ENCODE measurements at regions not wholly inside any gene's neighbourhood (a gene's known extent, or its start where the extent isn't known, plus 50 kb on each side); places are given as distances from the start of the nearest gene placed in this dataset.

GRCh38 chr13:84237143-84237542 is 354.9 kb upstream of the SLITRK1 start:
- POLR2A ChIA-PET: no interaction called here
- DNase-seq (ENCODE audit: low read depth, low spot score): no peak
- Histone ChIP-seq H3K9me3 (ENCODE audit: control insufficient read depth, insufficient read depth, low read length) (no peaks in the 10 kb centered on the region), H3K27me3 (ENCODE audit: control insufficient read depth, insufficient read depth, low read length) (no peaks in the 10 kb centered on the region), H3K4me3 (ENCODE audit: low read depth, low read length) (no peak overlapping the region), H3K27ac (ENCODE audit: low read depth, low read length) (no peak overlapping the region)
- TF ChIP-seq CTCF (IDR thresholded peaks at IDR 0.05; ENCODE audit: low read depth, low read length): no peak
- CTCF ChIA-PET: no interaction called here

GRCh38 chr13:84234416-84234815 is 352.1 kb upstream of the SLITRK1 start:
- Histone ChIP-seq H3K4me3 (ENCODE audit: low read depth, low read length) (no peak overlapping the region), H3K27me3 (ENCODE audit: control insufficient read depth, insufficient read depth, low read length) (no peaks in the 10 kb centered on the region), H3K9me3 (ENCODE audit: control insufficient read depth, insufficient read depth, low read length) (no peaks in the 10 kb centered on the region), H3K27ac (ENCODE audit: low read depth, low read length) (no peak overlapping the region)
- ChIA-PET CTCF (interaction anchor here (0.7 kb wide), 1 partner anchor 185 kb away, joined by 3 read pairs; no protein-coding TSS in a partner anchor), POLR2A (no interaction called here)
- DNase-seq (ENCODE audit: low read depth, low spot score): no peak
- TF ChIP-seq CTCF (IDR thresholded peaks at IDR 0.05; ENCODE audit: low read depth, low read length): no peak

GRCh38 chr13:84230568-84230967 is 348.3 kb upstream of the SLITRK1 start:
- CTCF ChIA-PET: no interaction called here
- Histone ChIP-seq H3K9me3 (ENCODE audit: control insufficient read depth, insufficient read depth, low read length) (no peaks in the 10 kb centered on the region), H3K4me3 (ENCODE audit: low read depth, low read length) (no peak overlapping the region), H3K27me3 (ENCODE audit: control insufficient read depth, insufficient read depth, low read length) (no peaks in the 10 kb centered on the region), H3K27ac (ENCODE audit: low read depth, low read length) (no peak overlapping the region)
- POLR2A ChIA-PET: no interaction called here
- TF ChIP-seq CTCF (IDR thresholded peaks at IDR 0.05; ENCODE audit: low read depth, low read length): no peak
- DNase-seq (ENCODE audit: low read depth, low spot score): no peak

GRCh38 chr13:84211048-84211447 is 328.8 kb upstream of the SLITRK1 start:
- H3K9me3 ChIP-seq (ENCODE audit: control insufficient read depth, insufficient read depth, low read length): no peaks in the 10 kb centered on the region
- H3K27me3 ChIP-seq (ENCODE audit: control insufficient read depth, insufficient read depth, low read length): no peaks in the 10 kb centered on the region
- no peak for TF ChIP-seq CTCF (IDR thresholded peaks at IDR 0.05; ENCODE audit: low read depth, low read length)
- ChIA-PET CTCF (no interaction called here), POLR2A (no interaction called here)
- no peak overlapping the region for H3K4me3 ChIP-seq (ENCODE audit: low read depth, low read length)
- no peak for DNase-seq (ENCODE audit: low read depth, low spot score)
- H3K27ac ChIP-seq (ENCODE audit: low read depth, low read length): no peak overlapping the region

- H3K9me3 ChIP-seq (ENCODE audit: control insufficient read depth, insufficient read depth, low read length): no peaks in the 10 kb centered on the region
- no peaks in the 10 kb centered on the region for H3K27me3 ChIP-seq (ENCODE audit: control insufficient read depth, insufficient read depth, low read length)
- CTCF ChIA-PET: interaction anchor here (0.6 kb wide), 1 partner anchor 43 kb away, joined by 3 read pairs; no protein-coding TSS in a partner anchor
- TF ChIP-seq CTCF (IDR thresholded peaks at IDR 0.05; ENCODE audit: low read depth, low read length): no peak
- H3K4me3 ChIP-seq (ENCODE audit: low read depth, low read length): no peak overlapping the region
- no peak for DNase-seq (ENCODE audit: low read depth, low spot score)
- no peak overlapping the region for H3K27ac ChIP-seq (ENCODE audit: low read depth, low read length)
- POLR2A ChIA-PET: no interaction called here
These were observed 326.1 kb upstream of the SLITRK1 start for GRCh38 chr13:84208246-84208910.
